Spleen (tissue), 7 donors: ENCODE measurements at regions not wholly inside any gene's neighbourhood (a gene's known extent, or its start where the extent isn't known, plus 50 kb on each side); places are given as distances from the start of the nearest gene placed in this dataset.

ENCODE experiments used
- POLR2A ChIP-seq, 3 donors: fragments of 450-650 bp; IDR thresholded peaks; one replicate each; pipeline ENCODE4 v1.5.1; 2017; ENCODE audit warnings: antibody characterized with exemption in 3 of 3, mild to moderate bottlenecking in 1 of 3
- POLR2AphosphoS5 ChIP-seq, 3 donors: sonication (generic); formaldehyde crosslinking; IDR thresholded peaks; one replicate each; pipeline ENCODE4 v1.5.1; 2017; ENCODE audit warnings: antibody characterized with exemption in 3 of 3
- TF ChIP-seq, protein P1 (sequence below), 11 experiments: fragments of 200-600 bp in 7 of 11; fragments of 450-650 bp in 4 of 11; sonication (generic) in 4 of 11; IDR thresholded peaks in 8 of 11; conservative IDR thresholded peaks in 3 of 11; 1 replicate in 7 of 11; 2 replicates in 4 of 11; pipeline versions ENCODE4 v1.4.0 to v1.8.0; 2016 to 2021; ENCODE audit warnings: antibody characterized with exemption in 11 of 11, inconsistent platforms in 4 of 11, mild to moderate bottlenecking in 1 of 11
- donor health status: DM: no; HTN: no; CAD: no; lungs with moderate emphysema.
- donor health status: DM: no; HTN: no; CAD: no.
- donor health status: DM: no; HTN: no; CAD: no.

DNA sequence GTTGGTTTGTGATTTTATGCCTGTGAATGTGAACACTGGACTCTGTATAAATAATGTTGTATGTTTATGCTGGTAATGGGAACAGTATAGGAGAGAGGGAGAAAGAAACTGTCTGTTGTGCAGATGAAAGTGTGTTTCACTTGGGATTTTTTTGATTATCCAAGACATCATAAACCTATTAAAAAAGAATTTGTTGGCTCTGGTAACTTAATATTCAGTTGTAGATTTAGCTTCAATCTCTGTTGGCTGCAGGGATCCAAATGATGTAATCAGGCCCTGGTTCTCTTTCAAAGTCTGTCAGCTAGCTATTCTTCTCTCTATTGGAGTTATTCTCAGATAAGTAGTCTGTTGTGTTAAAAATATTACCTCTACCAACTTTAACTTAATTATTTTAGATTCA, 168.8 kb upstream of the RHOBTB1 start:
- no peak for TF ChIP-seq POLR2AphosphoS5 (IDR thresholded peaks at IDR 0.05)
- TF ChIP-seq, protein P1, sequence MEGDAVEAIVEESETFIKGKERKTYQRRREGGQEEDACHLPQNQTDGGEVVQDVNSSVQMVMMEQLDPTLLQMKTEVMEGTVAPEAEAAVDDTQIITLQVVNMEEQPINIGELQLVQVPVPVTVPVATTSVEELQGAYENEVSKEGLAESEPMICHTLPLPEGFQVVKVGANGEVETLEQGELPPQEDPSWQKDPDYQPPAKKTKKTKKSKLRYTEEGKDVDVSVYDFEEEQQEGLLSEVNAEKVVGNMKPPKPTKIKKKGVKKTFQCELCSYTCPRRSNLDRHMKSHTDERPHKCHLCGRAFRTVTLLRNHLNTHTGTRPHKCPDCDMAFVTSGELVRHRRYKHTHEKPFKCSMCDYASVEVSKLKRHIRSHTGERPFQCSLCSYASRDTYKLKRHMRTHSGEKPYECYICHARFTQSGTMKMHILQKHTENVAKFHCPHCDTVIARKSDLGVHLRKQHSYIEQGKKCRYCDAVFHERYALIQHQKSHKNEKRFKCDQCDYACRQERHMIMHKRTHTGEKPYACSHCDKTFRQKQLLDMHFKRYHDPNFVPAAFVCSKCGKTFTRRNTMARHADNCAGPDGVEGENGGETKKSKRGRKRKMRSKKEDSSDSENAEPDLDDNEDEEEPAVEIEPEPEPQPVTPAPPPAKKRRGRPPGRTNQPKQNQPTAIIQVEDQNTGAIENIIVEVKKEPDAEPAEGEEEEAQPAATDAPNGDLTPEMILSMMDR (IDR thresholded peaks at IDR 0.05 in 8 of 11, conservative IDR thresholded peaks at IDR 0.05 in 3 of 11): no peak
- no peak for TF ChIP-seq POLR2A (IDR thresholded peaks at IDR 0.05)
